ENCODE measurements at regions not wholly inside any gene's neighbourhood (a gene's known extent, or its start where the extent isn't known, plus 50 kb on each side); places are given as distances from the start of the nearest gene placed in this dataset.

- TF ChIP-seq CTCF (IDR thresholded peaks at IDR 0.05): no peak
- TF ChIP-seq POLR2A (IDR thresholded peaks at IDR 0.05): no peak
Measured at GRCh38 chr10:108567899-108568752, 1355.2 kb downstream of the XPNPEP1 start.
